ACC112 (cell line): ENCODE measurements at regions not wholly inside any gene's neighbourhood (a gene's known extent, or its start where the extent isn't known, plus 50 kb on each side); places are given as distances from the start of the nearest gene placed in this dataset.
"Not testable (repeated sequence)": the region's sequence is repeated elsewhere in the genome, so short reads cannot be mapped to it uniquely, and the experiment has no call there.

Experiments
- H2AFZ ChIP-seq: fragments of 200-600 bp; sonication (generic); one replicate; pipeline ENCODE4 v1.6.0; 2017; ENCODE audit warnings: antibody characterized with exemption, low read length; ENCODE audit not compliant: unreplicated experiment
- H3K27ac ChIP-seq: fragments of 200-600 bp; sonication (generic); 2 replicates; pipeline ENCODE4 v1.5.1; 2014; ENCODE audit warnings: low read depth, mild to moderate bottlenecking, antibody characterized with exemption, low read length, moderate library complexity
- H3K27me3 ChIP-seq: fragments of 200-600 bp; sonication (generic); 2 replicates; pipeline ENCODE4 v1.6.1; 2014; ENCODE audit warnings: mild to moderate bottlenecking, antibody characterized with exemption, low read length, moderate library complexity, mixed read lengths; ENCODE audit not compliant: insufficient read depth
- H3K36me3 ChIP-seq: fragments of 200-600 bp; sonication (generic); 2 replicates; pipeline ENCODE4 v1.6.1; 2016; ENCODE audit warnings: mild to moderate bottlenecking, antibody characterized with exemption, low read length, moderate library complexity, mixed read lengths; ENCODE audit not compliant: insufficient read depth
- H3K4me1 ChIP-seq: fragments of 200-600 bp; sonication (generic); one replicate; pipeline ENCODE4 v1.6.1; 2016; ENCODE audit warnings: low read length, mixed read lengths; ENCODE audit not compliant: insufficient read depth, unreplicated experiment, control insufficient read depth
- H3K4me3 ChIP-seq: fragments of 200-600 bp; sonication (generic); 2 replicates; pipeline ENCODE4 v1.5.1; 2014; ENCODE audit warnings: mild to moderate bottlenecking, low read depth, low read length
- H3K79me2 ChIP-seq: fragments of 200-600 bp; sonication (generic); one replicate; pipeline ENCODE4 v1.6.0; 2016; ENCODE audit warnings: low read length; ENCODE audit not compliant: control insufficient read depth, unreplicated experiment, insufficient read depth

DNA sequence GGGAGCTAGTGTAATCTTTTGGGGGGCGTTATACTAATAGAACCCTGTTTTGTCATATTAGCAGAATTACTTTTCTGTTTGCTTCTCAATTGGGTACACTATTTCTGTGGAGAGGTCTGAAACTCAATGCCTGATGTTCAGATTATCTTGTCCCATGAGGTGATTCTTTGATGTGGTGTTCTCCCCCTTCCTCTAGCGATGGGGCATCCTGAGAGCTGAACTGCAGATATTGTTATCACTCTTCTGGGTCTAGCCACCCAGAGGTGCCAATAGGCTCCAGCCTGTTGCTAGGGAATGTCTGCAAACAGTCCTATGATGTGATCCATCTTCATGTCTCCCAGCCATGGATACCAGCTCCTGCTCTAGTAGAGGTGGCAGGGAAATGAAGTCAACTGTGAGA is 233.1 kb upstream of the RASA1 start:
- Histone ChIP-seq H3K27ac (no peak overlapping the region), H3K27me3 (peaks cover 28% of the 10 kb centered on the region), H2AFZ (no peak overlapping the region), H3K4me1 (no peaks in the 10 kb centered on the region), H3K79me2 (no peaks in the 10 kb centered on the region), H3K36me3 (no peaks in the 10 kb centered on the region), H3K4me3 (no peak overlapping the region)

GRCh38 chr5:87042554-87042953 is 225.1 kb upstream of the RASA1 start:
- Histone ChIP-seq H3K27ac (no peak overlapping the region), H3K79me2 (no peaks in the 10 kb centered on the region), H2AFZ (no peak overlapping the region), H3K4me1 (no peaks in the 10 kb centered on the region), H3K4me3 (no peak overlapping the region), H3K36me3 (no peaks in the 10 kb centered on the region), H3K27me3 (peaks cover 21% of the 10 kb centered on the region; the same call in 1 of the 2 replicates)

DNA sequence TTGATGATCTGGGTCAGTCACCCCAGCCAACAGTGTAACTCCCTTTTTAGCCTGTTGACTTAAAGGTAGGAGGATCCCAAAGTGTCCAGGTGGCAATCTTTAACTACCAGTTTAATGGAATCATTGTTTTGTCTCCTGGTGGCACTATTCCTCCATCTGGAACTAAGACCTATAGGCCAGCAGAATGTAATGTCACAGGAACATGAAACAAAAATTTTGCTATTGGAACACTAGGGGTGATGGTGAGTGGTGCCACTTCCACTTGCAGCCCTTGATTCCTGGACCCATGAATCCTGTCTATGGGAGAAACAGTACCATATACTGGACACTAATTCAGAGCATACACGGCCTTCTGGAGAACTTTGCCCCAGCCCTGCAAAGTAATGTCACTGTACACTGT is 219.5 kb upstream of the RASA1 start:
- Histone ChIP-seq H3K36me3 (no peaks in the 10 kb centered on the region), H3K27me3 (peaks cover 19% of the 10 kb centered on the region; the same call in 1 of the 2 replicates), H3K79me2 (no peaks in the 10 kb centered on the region), H3K27ac (no peak overlapping the region), H3K4me3 (no peak overlapping the region), H2AFZ (no peak overlapping the region), H3K4me1 (no peaks in the 10 kb centered on the region)

DNA sequence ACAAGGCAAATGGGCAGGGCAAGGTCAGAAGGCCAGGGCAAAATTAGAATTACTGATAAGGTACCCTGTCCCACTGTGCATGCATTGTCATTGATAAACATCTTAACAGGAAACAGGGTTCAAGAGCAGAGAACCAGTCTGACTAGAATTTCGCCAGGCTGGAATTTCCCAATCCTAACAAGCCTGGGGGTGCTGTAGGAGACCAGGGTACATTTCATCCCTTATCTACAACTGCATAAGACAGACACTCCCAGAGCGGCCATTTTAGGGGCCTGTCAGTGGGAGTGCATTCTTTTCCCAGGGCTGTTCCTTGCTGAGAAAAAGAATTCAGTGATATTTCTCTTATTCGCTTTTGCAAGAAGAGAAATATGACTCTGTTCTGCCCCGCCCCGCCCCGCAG is 218.7 kb upstream of the RASA1 start:
- not testable (repeated sequence) for H3K4me1 ChIP-seq, H3K79me2 ChIP-seq, H2AFZ ChIP-seq, H3K27ac ChIP-seq, H3K4me3 ChIP-seq, H3K36me3 ChIP-seq
- peaks cover 10% of the 10 kb centered on the region; the same call in 1 of the 2 replicates for H3K27me3 ChIP-seq

- Histone ChIP-seq H3K4me3 (no peak overlapping the region), H3K36me3 (no peaks in the 10 kb centered on the region), H3K4me1 (no peaks in the 10 kb centered on the region), H3K27me3 (no peaks in the 10 kb centered on the region), H3K27ac (no peak overlapping the region), H2AFZ (no peak overlapping the region), H3K79me2 (no peaks in the 10 kb centered on the region)
Measured at GRCh38 chr5:87051502-87052113, 216.1 kb upstream of the RASA1 start.

GRCh38 chr5:87053146-87053545 is 214.5 kb upstream of the RASA1 start:
- no peak overlapping the region for H3K4me3 ChIP-seq
- H3K4me1 ChIP-seq, result no peaks in the 10 kb centered on the region
- no peak overlapping the region for H2AFZ ChIP-seq
- no peak overlapping the region for H3K27ac ChIP-seq
- no peaks in the 10 kb centered on the region for H3K36me3 ChIP-seq
- H3K27me3 ChIP-seq, result no peaks in the 10 kb centered on the region
- H3K79me2 ChIP-seq, result no peaks in the 10 kb centered on the region

- Histone ChIP-seq H3K36me3 (no peaks in the 10 kb centered on the region), H3K4me1 (no peaks in the 10 kb centered on the region), H3K79me2 (no peaks in the 10 kb centered on the region), H3K4me3 (no peak overlapping the region), H3K27ac (no peak overlapping the region), H3K27me3 (no peaks in the 10 kb centered on the region), H2AFZ (no peak overlapping the region)
Measured at GRCh38 chr5:87054821-87055220, 212.9 kb upstream of the RASA1 start.

DNA sequence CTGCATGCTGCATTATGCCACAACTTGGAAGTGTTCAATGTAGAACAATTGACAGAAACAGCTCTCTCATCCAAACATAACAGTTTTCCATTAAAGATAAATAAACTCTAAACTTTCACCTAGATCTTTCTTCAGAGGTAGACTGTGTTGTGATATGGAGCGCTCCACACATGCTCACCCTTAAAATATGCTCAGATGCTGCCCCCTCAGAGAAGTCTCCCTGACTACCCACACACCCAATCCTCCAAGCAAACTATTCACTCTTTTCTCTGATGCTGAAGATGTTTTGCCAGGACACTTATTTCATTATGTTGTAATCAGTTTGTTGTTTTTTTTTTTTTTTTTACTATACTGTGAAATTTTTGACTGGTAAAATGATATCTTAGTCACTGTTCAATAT is 206.6 kb upstream of the RASA1 start:
- Histone ChIP-seq H3K27ac (no peak overlapping the region), H2AFZ (no peak overlapping the region), H3K27me3 (no peaks in the 10 kb centered on the region), H3K36me3 (no peaks in the 10 kb centered on the region), H3K4me1 (no peaks in the 10 kb centered on the region), H3K4me3 (no peak overlapping the region), H3K79me2 (no peaks in the 10 kb centered on the region)

DNA sequence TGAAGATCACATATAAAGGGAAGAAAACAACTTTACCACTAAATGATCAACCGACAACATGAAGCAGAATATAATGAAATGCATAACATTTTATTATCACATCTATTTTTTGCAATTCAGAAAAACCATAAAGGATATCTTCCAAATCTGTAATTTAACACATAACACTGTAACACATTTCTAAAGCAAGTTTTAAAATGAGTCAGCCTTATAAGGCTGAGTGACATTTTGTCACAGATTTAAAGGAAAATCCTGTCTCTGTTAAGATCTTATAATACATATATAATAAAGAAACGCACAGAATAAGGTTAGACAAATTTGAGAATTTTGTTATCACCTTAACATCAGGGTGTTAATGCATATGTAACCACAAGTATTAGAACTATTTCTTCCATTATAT is 198.4 kb upstream of the RASA1 start:
- no peaks in the 10 kb centered on the region for H3K79me2 ChIP-seq
- no peaks in the 10 kb centered on the region for H3K27me3 ChIP-seq
- no peak overlapping the region for H2AFZ ChIP-seq
- no peaks in the 10 kb centered on the region for H3K36me3 ChIP-seq
- H3K4me1 ChIP-seq, result no peaks in the 10 kb centered on the region
- H3K27ac ChIP-seq, result no peak overlapping the region
- H3K4me3 ChIP-seq, result no peak overlapping the region

DNA sequence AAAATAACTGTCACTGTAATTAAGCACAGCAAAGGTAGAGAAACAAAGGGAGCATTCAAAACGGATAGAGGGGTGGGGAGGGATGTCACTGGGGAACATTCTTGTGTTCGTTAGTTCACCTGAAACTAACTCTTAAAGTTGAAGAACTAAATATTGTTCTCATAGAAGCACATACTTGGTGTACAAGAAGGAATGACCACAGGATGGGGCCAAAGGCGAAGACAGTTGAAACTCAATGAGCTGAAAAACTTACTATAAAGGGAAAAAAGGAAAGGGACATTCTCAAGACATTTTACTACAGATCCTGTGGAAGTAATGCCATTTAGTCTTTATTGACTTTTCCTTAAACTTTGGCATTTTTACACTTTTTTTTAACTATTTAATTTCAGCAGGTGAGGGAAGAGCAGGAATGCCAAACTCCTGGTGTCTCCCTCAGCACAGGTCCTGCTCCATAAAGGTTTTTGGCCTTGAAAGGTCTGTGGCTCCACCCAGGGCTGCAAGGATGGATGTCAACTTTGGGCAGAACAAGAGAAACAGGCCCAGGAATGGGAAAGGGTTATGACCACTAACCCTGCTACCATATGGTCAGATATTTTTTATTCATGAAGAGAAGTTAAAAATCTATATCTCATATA is 197.6 kb upstream of the RASA1 start:
- H3K4me1 ChIP-seq, result no peaks in the 10 kb centered on the region
- no peaks in the 10 kb centered on the region for H3K36me3 ChIP-seq
- H3K27ac ChIP-seq, result no peak overlapping the region
- H3K4me3 ChIP-seq, result no peak overlapping the region
- no peak overlapping the region for H2AFZ ChIP-seq
- H3K27me3 ChIP-seq, result no peaks in the 10 kb centered on the region
- no peaks in the 10 kb centered on the region for H3K79me2 ChIP-seq

DNA sequence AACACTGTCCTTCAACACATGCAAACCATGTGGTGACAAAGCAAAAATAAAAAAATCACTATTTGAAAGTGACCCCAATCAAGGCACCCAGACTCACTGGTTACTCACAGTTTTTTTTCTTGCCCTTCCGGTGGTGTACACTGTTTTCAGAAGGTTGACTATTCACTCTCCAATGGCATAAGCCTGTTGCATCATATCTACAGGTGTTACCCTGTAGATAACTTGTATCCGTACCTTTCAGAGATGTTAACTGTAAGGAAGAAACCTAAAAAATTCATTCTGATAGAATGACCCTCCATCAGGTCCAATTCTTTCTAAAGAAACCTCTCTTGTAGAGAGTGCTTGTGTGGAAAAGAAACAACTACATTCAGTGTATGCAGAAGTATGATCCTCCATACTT is 193.6 kb upstream of the RASA1 start:
- no peak overlapping the region for H3K27ac ChIP-seq
- H3K4me1 ChIP-seq, result no peaks in the 10 kb centered on the region
- H3K36me3 ChIP-seq, result no peaks in the 10 kb centered on the region
- H3K4me3 ChIP-seq, result no peak overlapping the region
- no peak overlapping the region for H2AFZ ChIP-seq
- no peaks in the 10 kb centered on the region for H3K27me3 ChIP-seq
- H3K79me2 ChIP-seq, result no peaks in the 10 kb centered on the region
